ENCODE measurements at regions not wholly inside any gene's neighbourhood (a gene's known extent, or its start where the extent isn't known, plus 50 kb on each side); places are given as distances from the start of the nearest gene placed in this dataset.

GRCh38 chr10:84784749-84785148, 456.4 kb downstream of the CCSER2 start:
- TF ChIP-seq PTRF (tag; IDR thresholded peaks at IDR 0.05) (no peak), PCBP2 (IDR thresholded peaks at IDR 0.05; ENCODE audit: low read depth, low read length, poor library complexity, severe bottlenecking) (no peak), DACH1 (IDR thresholded peaks at IDR 0.05; ENCODE audit: partially characterized antibody) (no peak), CBX1 (IDR thresholded peaks at IDR 0.05; ENCODE audit: low read depth) (no peak), RBFOX2 (IDR thresholded peaks at IDR 0.05; ENCODE audit: low read depth, low read length) (no peak)
- TF ChIP-seq, protein P1, sequence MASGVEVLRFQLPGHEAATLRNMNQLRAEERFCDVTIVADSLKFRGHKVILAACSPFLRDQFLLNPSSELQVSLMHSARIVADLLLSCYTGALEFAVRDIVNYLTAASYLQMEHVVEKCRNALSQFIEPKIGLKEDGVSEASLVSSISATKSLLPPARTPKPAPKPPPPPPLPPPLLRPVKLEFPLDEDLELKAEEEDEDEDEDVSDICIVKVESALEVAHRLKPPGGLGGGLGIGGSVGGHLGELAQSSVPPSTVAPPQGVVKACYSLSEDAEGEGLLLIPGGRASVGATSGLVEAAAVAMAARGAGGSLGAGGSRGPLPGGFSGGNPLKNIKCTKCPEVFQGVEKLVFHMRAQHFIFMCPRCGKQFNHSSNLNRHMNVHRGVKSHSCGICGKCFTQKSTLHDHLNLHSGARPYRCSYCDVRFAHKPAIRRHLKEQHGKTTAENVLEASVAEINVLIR (CRISPR knock-in tag; IDR thresholded peaks at IDR 0.05): no peak
- H3K36me3 ChIP-seq (ENCODE audit: control insufficient read depth, insufficient read depth, low read length): no peaks in the 10 kb centered on the region
- BruUV-seq (replicated peaks): no TSS peak
- H2AFZ ChIP-seq (ENCODE audit: low read depth, low read length): no peak overlapping the region
- H3K4me3 ChIP-seq: no peak overlapping the region
- H3K9me3 ChIP-seq (replicated peaks; ENCODE audit: control insufficient read depth, insufficient read depth, low read depth, low read length): no peaks in the 10 kb centered on the region
- ATAC-seq (no peak), DNase-seq (ENCODE audit: extremely low read depth in 1 of 4, low spot score in 3 of 4) (no peak), FAIRE-seq (no peak)
- H4K20me1 ChIP-seq (replicated peaks; ENCODE audit: control insufficient read depth, insufficient read depth, low read length): no peaks in the 10 kb centered on the region
- ChIA-PET CTCF (ENCODE audit: low intra/inter-chr PET ratio) (no interaction called here), POLR2A (interaction anchor here (0.5 kb wide), 1 partner anchor 58 kb away, joined by 3 read pairs; no protein-coding TSS in a partner anchor)
- no peaks in the 10 kb centered on the region for H3K4me1 ChIP-seq (replicated peaks in 1 of 2; ENCODE audit: control insufficient read depth in 2 of 2, insufficient read depth in 2 of 2, low read length in 2 of 2)
- no peaks in the 10 kb centered on the region for H3K9me1 ChIP-seq (ENCODE audit: control insufficient read depth, insufficient read depth, low read length)
- H3K27me3 ChIP-seq (ENCODE audit: control insufficient read depth in 2 of 2, insufficient read depth in 2 of 2, low read length in 2 of 2): no peaks in the 10 kb centered on the region
- no peak overlapping the region for H3K27ac ChIP-seq (ENCODE audit: extremely low read depth, low read depth, low read length)
- H3K9ac ChIP-seq (ENCODE audit: insufficient read depth in 1 of 2, low read depth in 2 of 2, low read length in 2 of 2): no peak overlapping the region
- no peak overlapping the region for H3K4me2 ChIP-seq (ENCODE audit: insufficient read depth, low read length)
- intact Hi-C loops (cut with micrococcal nuclease) (no loop called here), in situ Hi-C loops (cut with MboI) (no loop called here)
- H3K79me2 ChIP-seq (ENCODE audit: control insufficient read depth, insufficient read depth, low read length): no peaks in the 10 kb centered on the region

GRCh38 chr10:84789026-84789425, 460.6 kb downstream of the CCSER2 start:
- 0% methylated on average over 2 of the region's 2 CpGs for WGBS (ENCODE audit: insufficient coverage, low coverage, missing lambda C conversion rate)
- Histone ChIP-seq H3K79me2 (ENCODE audit: control insufficient read depth, insufficient read depth, low read length) (no peaks in the 10 kb centered on the region), H3K27me3 (ENCODE audit: control insufficient read depth in 2 of 2, insufficient read depth in 2 of 2, low read length in 2 of 2) (no peaks in the 10 kb centered on the region), H4K20me1 (replicated peaks; ENCODE audit: control insufficient read depth, insufficient read depth, low read length) (no peaks in the 10 kb centered on the region), H3K27ac (ENCODE audit: extremely low read depth, low read depth, low read length) (no peak overlapping the region), H3K4me2 (ENCODE audit: insufficient read depth, low read length) (no peak overlapping the region), H3K36me3 (ENCODE audit: control insufficient read depth, insufficient read depth, low read length) (no peaks in the 10 kb centered on the region), H3K4me1 (replicated peaks in 1 of 2; ENCODE audit: control insufficient read depth in 2 of 2, insufficient read depth in 2 of 2, low read length in 2 of 2) (no peaks in the 10 kb centered on the region), H3K9ac (ENCODE audit: insufficient read depth in 1 of 2, low read depth in 2 of 2, low read length in 2 of 2) (no peak overlapping the region), H3K4me3 (no peak overlapping the region), H3K9me3 (replicated peaks; ENCODE audit: control insufficient read depth, insufficient read depth, low read depth, low read length) (peaks cover 2% of the 10 kb centered on the region; the same call in 1 of the 2 replicates), H3K9me1 (ENCODE audit: control insufficient read depth, insufficient read depth, low read length) (no peaks in the 10 kb centered on the region), H2AFZ (ENCODE audit: low read depth, low read length) (no peak overlapping the region)
- BruUV-seq (replicated peaks): no TSS peak
- FAIRE-seq: no peak
- TF ChIP-seq HDAC2 (IDR thresholded peaks at IDR 0.05) (no peak), SMAD2 (IDR thresholded peaks at IDR 0.05; ENCODE audit: low read depth, low read length) (no peak), ZNF431 (CRISPR knock-in tag; IDR thresholded peaks at IDR 0.05) (no peak)
- intact Hi-C loops (cut with micrococcal nuclease): no loop called here
- ATAC-seq: no peak
- POLR2A ChIA-PET: no interaction called here
- in situ Hi-C loops (cut with MboI): no loop called here
- CTCF ChIA-PET (ENCODE audit: low intra/inter-chr PET ratio): interaction anchor here (0.6 kb wide), 2 partner anchors 9 to 16 kb away, joined by 3 to 6 read pairs; no protein-coding TSS in a partner anchor
- DNase-seq (ENCODE audit: extremely low read depth in 1 of 4, low spot score in 3 of 4): no peak

All from K562 (cell line).